ENCODE measurements at regions not wholly inside any gene's neighbourhood (a gene's known extent, or its start where the extent isn't known, plus 50 kb on each side); places are given as distances from the start of the nearest gene placed in this dataset.
"Not testable (repeated sequence)": the region's sequence is repeated elsewhere in the genome, so short reads cannot be mapped to it uniquely, and the experiment has no call there.

DNA sequence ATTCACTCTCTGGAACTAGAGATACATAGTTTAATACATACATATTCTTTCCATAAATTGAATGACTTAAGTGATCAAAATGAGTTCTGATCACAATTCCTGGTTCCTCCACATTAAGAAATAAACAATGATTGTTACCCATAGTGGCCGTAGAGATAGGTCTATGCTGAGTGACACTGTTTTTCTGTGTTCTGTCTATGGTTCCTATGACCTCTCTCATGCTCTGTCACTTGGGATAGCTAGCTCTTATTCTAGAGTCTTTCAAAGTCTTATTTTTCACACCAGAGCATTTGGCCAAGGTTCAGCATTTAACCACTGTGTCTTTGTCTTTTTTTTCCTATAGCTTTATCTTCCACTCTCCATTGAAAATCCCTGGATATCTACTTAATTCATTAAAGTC, 132.4 kb downstream of the GOLGA6L6 start:
- DNase-seq = no peak
- Histone ChIP-seq H3K9me3 (peaks cover 4% of the 10 kb centered on the region; the same call in 1 of the 2 replicates), H3K4me2 (no peak overlapping the region), H3K4me3 (ENCODE audit: low read depth in 2 of 2, low read length in 1 of 2) (no peak overlapping the region), H2AFZ (ENCODE audit: low read depth) (no peak overlapping the region), H3K36me3 (replicated peaks in 1 of 2; ENCODE audit: control insufficient read depth in 1 of 2, insufficient read depth in 2 of 2, low read length in 1 of 2) (peaks cover 8 to 12% of the 10 kb centered on the region in 2 experiments), H3K9ac (no peak overlapping the region), H3F3A (replicated peaks; ENCODE audit: insufficient read depth) (no peaks in the 10 kb centered on the region), H3K9me2 (no peaks in the 10 kb centered on the region), H3K27me3 (ENCODE audit: insufficient read depth) (no peaks in the 10 kb centered on the region), H3K79me2 (ENCODE audit: insufficient read depth) (no peaks in the 10 kb centered on the region), H3K27ac (ENCODE audit: low read depth in 2 of 2, low read length in 1 of 2) (no peak overlapping the region), H3K4me1 (ENCODE audit: control insufficient read depth in 1 of 2, insufficient read depth in 2 of 2, low read depth in 1 of 2, low read length in 1 of 2) (no peaks in the 10 kb centered on the region), H4K20me1 (ENCODE audit: insufficient read depth) (no peaks in the 10 kb centered on the region)
- CTCF ChIA-PET = no interaction called here
- WGBS (ENCODE audit: low lambda C conversion rate) = 52% methylated on average over 1 of the region's 1 CpG
- POLR2A ChIA-PET = no interaction called here
- TF ChIP-seq TAF1 (IDR thresholded peaks at IDR 0.05; ENCODE audit: borderline replicate concordance, low read depth, low read length) (no peak), GATA2 (CRISPR knock-in tag; IDR thresholded peaks at IDR 0.05) (no peak), JUND (IDR thresholded peaks at IDR 0.05) (no peak), RCOR1 (IDR thresholded peaks at IDR 0.05; ENCODE audit: low read length) (no peak), NRF1 (IDR thresholded peaks at IDR 0.05; ENCODE audit: low read depth, low read length) (no peak), MEF2A (IDR thresholded peaks at IDR 0.05; ENCODE audit: borderline replicate concordance, low read depth) (no peak), CHD2 (IDR thresholded peaks at IDR 0.05; ENCODE audit: low read length, partially characterized antibody) (no peak), SMC3 (IDR thresholded peaks at IDR 0.05; ENCODE audit: low read depth, low read length) (no peak), YY1 (IDR thresholded peaks at IDR 0.05; ENCODE audit: low read depth) (no peak), FOSL2 (IDR thresholded peaks at IDR 0.05; ENCODE audit: borderline replicate concordance, low read depth) (no peak)
- TF ChIP-seq, protein P1, sequence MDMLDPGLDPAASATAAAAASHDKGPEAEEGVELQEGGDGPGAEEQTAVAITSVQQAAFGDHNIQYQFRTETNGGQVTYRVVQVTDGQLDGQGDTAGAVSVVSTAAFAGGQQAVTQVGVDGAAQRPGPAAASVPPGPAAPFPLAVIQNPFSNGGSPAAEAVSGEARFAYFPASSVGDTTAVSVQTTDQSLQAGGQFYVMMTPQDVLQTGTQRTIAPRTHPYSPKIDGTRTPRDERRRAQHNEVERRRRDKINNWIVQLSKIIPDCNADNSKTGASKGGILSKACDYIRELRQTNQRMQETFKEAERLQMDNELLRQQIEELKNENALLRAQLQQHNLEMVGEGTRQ (IDR thresholded peaks at IDR 0.05; ENCODE audit: borderline replicate concordance, low read depth, low read length) = no peak
- TF ChIP-seq, protein P2, sequence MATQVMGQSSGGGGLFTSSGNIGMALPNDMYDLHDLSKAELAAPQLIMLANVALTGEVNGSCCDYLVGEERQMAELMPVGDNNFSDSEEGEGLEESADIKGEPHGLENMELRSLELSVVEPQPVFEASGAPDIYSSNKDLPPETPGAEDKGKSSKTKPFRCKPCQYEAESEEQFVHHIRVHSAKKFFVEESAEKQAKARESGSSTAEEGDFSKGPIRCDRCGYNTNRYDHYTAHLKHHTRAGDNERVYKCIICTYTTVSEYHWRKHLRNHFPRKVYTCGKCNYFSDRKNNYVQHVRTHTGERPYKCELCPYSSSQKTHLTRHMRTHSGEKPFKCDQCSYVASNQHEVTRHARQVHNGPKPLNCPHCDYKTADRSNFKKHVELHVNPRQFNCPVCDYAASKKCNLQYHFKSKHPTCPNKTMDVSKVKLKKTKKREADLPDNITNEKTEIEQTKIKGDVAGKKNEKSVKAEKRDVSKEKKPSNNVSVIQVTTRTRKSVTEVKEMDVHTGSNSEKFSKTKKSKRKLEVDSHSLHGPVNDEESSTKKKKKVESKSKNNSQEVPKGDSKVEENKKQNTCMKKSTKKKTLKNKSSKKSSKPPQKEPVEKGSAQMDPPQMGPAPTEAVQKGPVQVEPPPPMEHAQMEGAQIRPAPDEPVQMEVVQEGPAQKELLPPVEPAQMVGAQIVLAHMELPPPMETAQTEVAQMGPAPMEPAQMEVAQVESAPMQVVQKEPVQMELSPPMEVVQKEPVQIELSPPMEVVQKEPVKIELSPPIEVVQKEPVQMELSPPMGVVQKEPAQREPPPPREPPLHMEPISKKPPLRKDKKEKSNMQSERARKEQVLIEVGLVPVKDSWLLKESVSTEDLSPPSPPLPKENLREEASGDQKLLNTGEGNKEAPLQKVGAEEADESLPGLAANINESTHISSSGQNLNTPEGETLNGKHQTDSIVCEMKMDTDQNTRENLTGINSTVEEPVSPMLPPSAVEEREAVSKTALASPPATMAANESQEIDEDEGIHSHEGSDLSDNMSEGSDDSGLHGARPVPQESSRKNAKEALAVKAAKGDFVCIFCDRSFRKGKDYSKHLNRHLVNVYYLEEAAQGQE (IDR thresholded peaks at IDR 0.05; ENCODE audit: low read depth, low read length) = no peak

GRCh38 chr15:20407553-20407952, 134.0 kb downstream of the GOLGA6L6 start:
- no peak overlapping the region for H3K4me2 ChIP-seq
- peaks cover 4% of the 10 kb centered on the region; the same call in 1 of the 2 replicates for H3K9me3 ChIP-seq
- no peak overlapping the region for H2AFZ ChIP-seq (ENCODE audit: low read depth)
- CTCF ChIA-PET = no interaction called here
- no peak overlapping the region for H3K4me3 ChIP-seq (ENCODE audit: low read depth in 2 of 2, low read length in 1 of 2)
- H3K36me3 ChIP-seq (replicated peaks in 1 of 2; ENCODE audit: control insufficient read depth in 1 of 2, insufficient read depth in 2 of 2, low read length in 1 of 2) = peaks cover 8 to 15% of the 10 kb centered on the region in 2 experiments
- H4K20me1 ChIP-seq (ENCODE audit: insufficient read depth) = no peaks in the 10 kb centered on the region
- no peaks in the 10 kb centered on the region for H3K27me3 ChIP-seq (ENCODE audit: insufficient read depth)
- H3K27ac ChIP-seq (ENCODE audit: low read depth in 2 of 2, low read length in 1 of 2) = no peak overlapping the region
- no peak for DNase-seq
- H3K9me2 ChIP-seq = no peaks in the 10 kb centered on the region
- no peaks in the 10 kb centered on the region for H3F3A ChIP-seq (replicated peaks; ENCODE audit: insufficient read depth)
- H3K4me1 ChIP-seq (ENCODE audit: control insufficient read depth in 1 of 2, insufficient read depth in 2 of 2, low read depth in 1 of 2, low read length in 1 of 2) = no peaks in the 10 kb centered on the region
- 41% methylated on average over 6 of the region's 6 CpGs for WGBS (ENCODE audit: low lambda C conversion rate)
- no peak overlapping the region for H3K9ac ChIP-seq
- TF ChIP-seq RXRA (IDR thresholded peaks at IDR 0.05; ENCODE audit: borderline replicate concordance, low read depth) (no peak), FOXM1 (IDR thresholded peaks at IDR 0.05; ENCODE audit: low read depth) (no peak), NFIC (IDR thresholded peaks at IDR 0.05; ENCODE audit: borderline replicate concordance) (no peak)
- H3K79me2 ChIP-seq (ENCODE audit: insufficient read depth) = no peaks in the 10 kb centered on the region
- POLR2A ChIA-PET = no interaction called here

DNA sequence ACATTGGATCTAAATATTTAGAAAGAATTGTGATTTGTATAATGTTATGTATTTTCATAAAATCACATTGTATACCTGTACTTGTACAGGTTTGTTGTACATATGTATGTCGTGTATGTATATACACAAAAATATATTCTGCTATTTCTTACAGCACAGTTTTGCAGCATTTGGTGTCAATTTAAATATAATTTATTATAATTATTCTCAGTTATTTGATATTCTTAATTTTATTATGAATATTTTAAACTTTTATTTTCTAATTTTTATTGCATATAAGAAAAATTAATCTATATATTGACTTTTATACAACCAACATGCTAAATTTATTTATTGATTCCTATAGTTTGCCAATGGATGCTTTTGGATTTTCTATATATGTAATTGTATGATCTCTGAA, 137.0 kb downstream of the GOLGA6L6 start:
- H3K36me3 ChIP-seq (replicated peaks in 1 of 2; ENCODE audit: control insufficient read depth in 1 of 2, insufficient read depth in 2 of 2, low read length in 1 of 2) = peaks cover 8 to 15% of the 10 kb centered on the region in 2 experiments
- H4K20me1 ChIP-seq (ENCODE audit: insufficient read depth); H3K4me2 ChIP-seq; CTCF ChIA-PET; H3K9me2 ChIP-seq; H3K4me3 ChIP-seq (ENCODE audit: low read depth in 2 of 2, low read length in 1 of 2); H3K79me2 ChIP-seq (ENCODE audit: insufficient read depth); POLR2A ChIA-PET; H2AFZ ChIP-seq (ENCODE audit: low read depth); H3F3A ChIP-seq (replicated peaks; ENCODE audit: insufficient read depth); DNase-seq; H3K9ac ChIP-seq; H3K27me3 ChIP-seq (ENCODE audit: insufficient read depth); H3K4me1 ChIP-seq (ENCODE audit: control insufficient read depth in 1 of 2, insufficient read depth in 2 of 2, low read depth in 1 of 2, low read length in 1 of 2); H3K9me3 ChIP-seq; H3K27ac ChIP-seq (ENCODE audit: low read depth in 2 of 2, low read length in 1 of 2): not testable (repeated sequence)
- WGBS (ENCODE audit: low lambda C conversion rate) = 48% methylated on average over 1 of the region's 1 CpG

DNA sequence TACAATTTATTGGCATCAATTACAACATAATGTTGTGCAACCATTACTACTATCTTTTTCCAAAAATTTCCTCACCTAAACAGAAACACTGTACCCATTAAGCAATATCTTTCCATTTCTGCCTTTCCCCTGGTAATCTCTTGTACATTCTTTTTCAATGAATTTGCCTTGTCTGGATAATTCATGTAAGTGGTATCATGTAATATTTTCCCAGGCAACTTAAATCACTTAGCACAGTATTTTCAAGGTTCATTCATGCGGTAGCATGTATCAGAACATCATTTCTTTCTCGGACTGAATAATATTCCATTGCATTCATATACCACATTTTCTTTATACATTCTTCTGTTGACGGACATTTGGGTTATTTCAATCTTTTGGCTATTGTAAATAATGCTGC, 139.0 kb downstream of the GOLGA6L6 start:
- WGBS (ENCODE audit: low lambda C conversion rate) = 53% methylated on average over 3 of the region's 3 CpGs
- H3F3A ChIP-seq (replicated peaks; ENCODE audit: insufficient read depth); H3K9ac ChIP-seq; H3K27ac ChIP-seq (ENCODE audit: low read depth in 2 of 2, low read length in 1 of 2); H3K4me1 ChIP-seq (ENCODE audit: control insufficient read depth in 1 of 2, insufficient read depth in 2 of 2, low read depth in 1 of 2, low read length in 1 of 2); CTCF ChIA-PET; H3K4me3 ChIP-seq (ENCODE audit: low read depth in 2 of 2, low read length in 1 of 2); DNase-seq; H2AFZ ChIP-seq (ENCODE audit: low read depth); H3K9me2 ChIP-seq; POLR2A ChIA-PET; H3K9me3 ChIP-seq; H3K36me3 ChIP-seq (replicated peaks in 1 of 2; ENCODE audit: control insufficient read depth in 1 of 2, insufficient read depth in 2 of 2, low read length in 1 of 2); H3K4me2 ChIP-seq; H3K27me3 ChIP-seq (ENCODE audit: insufficient read depth); H4K20me1 ChIP-seq (ENCODE audit: insufficient read depth); H3K79me2 ChIP-seq (ENCODE audit: insufficient read depth): not testable (repeated sequence)
